ENCODE measurements at regions not wholly inside any gene's neighbourhood (a gene's known extent, or its start where the extent isn't known, plus 50 kb on each side); places are given as distances from the start of the nearest gene placed in this dataset.

- TF ChIP-seq POLR2AphosphoS5 (IDR thresholded peaks at IDR 0.05): no peak
- TF ChIP-seq CTCF (IDR thresholded peaks at IDR 0.05): no peak
- TF ChIP-seq EP300 (IDR thresholded peaks at IDR 0.05): no peak
- no peak for TF ChIP-seq POLR2A (IDR thresholded peaks at IDR 0.05)
Measured at GRCh38 chr7:130880668-130881067, 146.7 kb upstream of the KLF14 start.

All from upper lobe of left lung (tissue), 4 donors.